Liver (tissue), 3 donors: ENCODE measurements at regions not wholly inside any gene's neighbourhood (a gene's known extent, or its start where the extent isn't known, plus 50 kb on each side); places are given as distances from the start of the nearest gene placed in this dataset.

Experiments
- ATF3 ChIP-seq: IDR thresholded peaks from 2 replicates; pipeline ENCODE4 v1.6.1; 2016; ENCODE audit warnings: antibody characterized with exemption
- CTCF ChIP-seq: fragments of 150-350 bp; IDR thresholded peaks from 2 replicates; pipeline ENCODE4 v1.5.1; 2017; ENCODE audit warnings: improper control_type of control experiment, low read depth, low read length; ENCODE audit not compliant: missing input control
- EGR1 ChIP-seq, 2 donors: IDR thresholded peaks; 2 replicates each; pipeline ENCODE4 v1.6.1; 2016 to 2018; ENCODE audit warnings: antibody characterized with exemption in 2 of 2, low read depth in 2 of 2
- FOXA1 ChIP-seq: IDR thresholded peaks from 2 replicates; pipeline ENCODE4 v1.6.1; 2016; ENCODE audit warnings: antibody characterized with exemption
- GABPA ChIP-seq, 2 donors: IDR thresholded peaks in 1 of 2; conservative IDR thresholded peaks in 1 of 2; 2 replicates each; pipeline ENCODE4 v1.6.1; 2016; ENCODE audit warnings: antibody characterized with exemption in 2 of 2, mild to moderate bottlenecking in 1 of 2, moderate library complexity in 1 of 2
- HNF4A ChIP-seq, 2 donors: conservative IDR thresholded peaks; 2 replicates each; pipeline ENCODE4 v1.6.1; 2016; ENCODE audit warnings: antibody characterized with exemption in 2 of 2, mild to moderate bottlenecking in 2 of 2
- JUND ChIP-seq, 2 donors: IDR thresholded peaks; 2 replicates each; pipeline ENCODE4 v1.6.1; 2016; ENCODE audit warnings: antibody characterized with exemption in 2 of 2
- MAX ChIP-seq: IDR thresholded peaks from 2 replicates; pipeline ENCODE4 v1.6.1; 2016; ENCODE audit warnings: antibody characterized with exemption
- RAD21 ChIP-seq, 2 donors: IDR thresholded peaks; 2 replicates each; pipeline ENCODE4 v1.6.1; 2016; ENCODE audit warnings: antibody characterized with exemption in 2 of 2, mild to moderate bottlenecking in 2 of 2
- REST ChIP-seq: IDR thresholded peaks from 2 replicates; pipeline ENCODE4 v1.6.1; 2016; ENCODE audit warnings: antibody characterized with exemption, mild to moderate bottlenecking
- SP1 ChIP-seq: IDR thresholded peaks from 2 replicates; pipeline ENCODE4 v1.6.1; 2018; ENCODE audit warnings: antibody characterized with exemption, mild to moderate bottlenecking
- TAF1 ChIP-seq: conservative IDR thresholded peaks from 2 replicates; pipeline ENCODE4 v1.6.1; 2016; ENCODE audit warnings: antibody characterized with exemption, mild to moderate bottlenecking
- YY1 ChIP-seq: IDR thresholded peaks from 2 replicates; pipeline ENCODE4 v1.6.1; 2016; ENCODE audit warnings: antibody characterized with exemption, mild to moderate bottlenecking
- ZBTB33 ChIP-seq: IDR thresholded peaks from 2 replicates; pipeline ENCODE4 v1.6.1; 2016; ENCODE audit warnings: antibody characterized with exemption
- donor health status: healthy.
- donor health status: healthy.

GRCh38 chr13:50581586-50582196 is 261.8 kb downstream of the DLEU7 start:
- no peak for TF ChIP-seq CTCF
- no peak for TF ChIP-seq EGR1 (IDR thresholded peaks at IDR 0.05; ENCODE audit: low read depth in 2 of 2)
- TF ChIP-seq YY1 = no peak
- TF ChIP-seq REST = no peak
- TF ChIP-seq TAF1 = no peak
- no peak for TF ChIP-seq RAD21 (IDR thresholded peaks at IDR 0.05)
- TF ChIP-seq SP1 = no peak
- no peak for TF ChIP-seq ATF3
- no peak for TF ChIP-seq GABPA (IDR thresholded peaks at IDR 0.05 in 1 of 2, conservative IDR thresholded peaks at IDR 0.05 in 1 of 2)
- no peak for TF ChIP-seq MAX
- no peak for TF ChIP-seq FOXA1
- no peak for TF ChIP-seq ZBTB33
- TF ChIP-seq JUND (IDR thresholded peaks at IDR 0.05) = no peak
- no peak for TF ChIP-seq HNF4A (conservative IDR thresholded peaks at IDR 0.05)
